Type B pancreatic cell (in vitro differentiated cells): ENCODE measurements at regions not wholly inside any gene's neighbourhood (a gene's known extent, or its start where the extent isn't known, plus 50 kb on each side); places are given as distances from the start of the nearest gene placed in this dataset.

Source experiments
- DNase-seq: peaks from one replicate; pipeline ENCODE4 v3.0.0; 2021; ENCODE audit warnings: mixed read lengths; ENCODE audit not compliant: unreplicated experiment; ENCODE audit errors: extremely low spot score
- H3K27ac Mint-ChIP-seq: 2 replicates; pipeline ENCODE4 v1.8.0; 2021; ENCODE audit warnings: mild to moderate bottlenecking, mixed read lengths
- H3K27me3 Mint-ChIP-seq: 2 replicates; pipeline ENCODE4 v1.8.0; 2021; ENCODE audit warnings: mixed read lengths
- H3K36me3 Mint-ChIP-seq: 2 replicates; pipeline ENCODE4 v1.8.0; 2021; ENCODE audit warnings: mixed read lengths
- H3K4me1 Mint-ChIP-seq: one replicate; pipeline ENCODE4 v1.8.0; 2021; ENCODE audit warnings: mixed read lengths; ENCODE audit not compliant: unreplicated experiment
- H3K4me3 Mint-ChIP-seq: 2 replicates; pipeline ENCODE4 v1.8.0; 2021; ENCODE audit warnings: mild to moderate bottlenecking, mixed read lengths
- H3K9me3 Mint-ChIP-seq: 2 replicates; pipeline ENCODE4 v1.8.0; 2021; ENCODE audit warnings: mixed read lengths
- CTCF ChIP-seq: fragments of 200-600 bp; sonication (generic); conservative IDR thresholded peaks from 2 replicates; pipeline ENCODE4 v1.5.0; 2021; ENCODE audit warnings: antibody characterized with exemption, mild to moderate bottlenecking

DNA sequence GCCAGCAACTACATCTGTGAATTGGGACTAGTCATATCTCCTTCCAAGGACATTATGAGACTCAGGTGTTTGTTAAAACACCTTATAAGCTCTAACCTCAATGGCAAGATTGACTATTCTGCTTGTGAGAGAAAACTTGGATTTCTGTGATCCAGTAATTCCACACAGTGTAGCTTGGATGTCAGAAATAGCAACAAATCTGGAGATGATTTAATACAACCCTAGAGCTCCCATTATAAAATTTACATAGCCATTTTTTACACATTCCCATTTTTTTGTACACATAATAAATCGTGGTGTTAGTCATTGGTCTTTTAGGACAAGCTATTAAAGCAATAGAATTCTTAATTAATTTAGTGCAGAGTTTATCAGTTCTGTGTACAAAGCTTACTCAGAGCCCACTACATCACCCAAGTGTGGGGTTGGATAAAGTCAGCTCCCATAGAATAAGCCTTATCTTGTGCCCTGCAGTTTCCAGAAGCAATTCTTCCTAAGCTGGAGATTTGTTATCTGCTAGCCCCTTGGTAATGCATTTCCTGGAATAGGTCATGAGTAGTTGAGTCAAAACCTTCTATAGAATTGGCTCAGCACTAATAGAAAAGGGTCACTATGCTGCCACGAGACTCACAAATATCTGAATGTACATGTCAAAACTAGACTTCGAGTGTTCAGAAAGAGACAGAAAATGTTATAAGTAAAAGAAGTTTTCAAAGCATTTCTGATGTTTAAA, 434.0 kb upstream of the RUNX1 start:
- H3K36me3 Mint-ChIP-seq, result no peaks in the 10 kb centered on the region
- TF ChIP-seq CTCF, result no peak
- H3K4me3 Mint-ChIP-seq, result no peak overlapping the region
- no peaks in the 10 kb centered on the region for H3K4me1 Mint-ChIP-seq
- peaks cover 32% of the 10 kb centered on the region for H3K27me3 Mint-ChIP-seq
- DNase-seq, result no peak
- H3K9me3 Mint-ChIP-seq, result no peaks in the 10 kb centered on the region
- no peak overlapping the region for H3K27ac Mint-ChIP-seq

GRCh38 chr21:35482096-35482495, 433.0 kb upstream of the RUNX1 start:
- Mint-ChIP-seq H3K36me3 (no peaks in the 10 kb centered on the region), H3K9me3 (no peaks in the 10 kb centered on the region), H3K27me3 (peaks cover 30% of the 10 kb centered on the region), H3K4me1 (no peaks in the 10 kb centered on the region), H3K4me3 (no peak overlapping the region), H3K27ac (no peak overlapping the region)
- TF ChIP-seq CTCF, result no peak
- DNase-seq, result no peak

DNA sequence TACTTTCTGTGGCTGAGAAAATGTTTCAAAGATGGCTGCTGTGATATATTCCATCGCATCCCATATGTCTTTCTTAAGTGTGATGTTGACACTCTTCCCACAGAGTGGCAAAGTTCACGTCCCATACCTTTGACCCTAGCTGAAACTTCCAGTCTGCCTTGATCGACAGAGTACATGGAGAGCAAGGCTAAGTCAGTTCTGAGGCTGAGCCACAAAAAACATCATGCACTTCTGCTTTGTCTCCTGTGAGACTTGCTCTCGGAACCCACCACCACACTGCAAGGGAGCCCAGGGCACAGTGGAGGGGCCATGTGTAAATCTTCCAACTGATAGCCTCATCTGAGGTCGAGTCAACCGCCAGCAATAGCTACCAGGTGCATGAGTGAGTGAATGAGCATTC, 431.9 kb upstream of the RUNX1 start:
- Mint-ChIP-seq H3K27me3 (peaks cover 21% of the 10 kb centered on the region), H3K36me3 (no peaks in the 10 kb centered on the region), H3K9me3 (no peaks in the 10 kb centered on the region), H3K27ac (no peak overlapping the region), H3K4me1 (no peaks in the 10 kb centered on the region), H3K4me3 (no peak overlapping the region)
- TF ChIP-seq CTCF, result no peak
- DNase-seq, result no peak

GRCh38 chr21:35479529-35479928, 430.4 kb upstream of the RUNX1 start:
- H3K4me1 Mint-ChIP-seq, result peaks cover 5% of the 10 kb centered on the region
- H3K36me3 Mint-ChIP-seq, result no peaks in the 10 kb centered on the region
- TF ChIP-seq CTCF, result no peak
- H3K9me3 Mint-ChIP-seq, result no peaks in the 10 kb centered on the region
- peaks cover 10% of the 10 kb centered on the region for H3K27me3 Mint-ChIP-seq
- H3K4me3 Mint-ChIP-seq, result no peak overlapping the region
- no peak overlapping the region for H3K27ac Mint-ChIP-seq
- DNase-seq, result no peak

- H3K9me3 Mint-ChIP-seq, result no peaks in the 10 kb centered on the region
- no peaks in the 10 kb centered on the region for H3K36me3 Mint-ChIP-seq
- no peak overlapping the region for H3K4me3 Mint-ChIP-seq
- peaks cover 5% of the 10 kb centered on the region for H3K4me1 Mint-ChIP-seq
- TF ChIP-seq CTCF, result no peak
- H3K27me3 Mint-ChIP-seq, result peaks cover 6% of the 10 kb centered on the region
- DNase-seq, result no peak
- H3K27ac Mint-ChIP-seq, result no peak overlapping the region
Measured at GRCh38 chr21:35479065-35479448, 430.0 kb upstream of the RUNX1 start.
